ENCODE measurements at regions not wholly inside any gene's neighbourhood (a gene's known extent, or its start where the extent isn't known, plus 50 kb on each side); places are given as distances from the start of the nearest gene placed in this dataset.

DNA sequence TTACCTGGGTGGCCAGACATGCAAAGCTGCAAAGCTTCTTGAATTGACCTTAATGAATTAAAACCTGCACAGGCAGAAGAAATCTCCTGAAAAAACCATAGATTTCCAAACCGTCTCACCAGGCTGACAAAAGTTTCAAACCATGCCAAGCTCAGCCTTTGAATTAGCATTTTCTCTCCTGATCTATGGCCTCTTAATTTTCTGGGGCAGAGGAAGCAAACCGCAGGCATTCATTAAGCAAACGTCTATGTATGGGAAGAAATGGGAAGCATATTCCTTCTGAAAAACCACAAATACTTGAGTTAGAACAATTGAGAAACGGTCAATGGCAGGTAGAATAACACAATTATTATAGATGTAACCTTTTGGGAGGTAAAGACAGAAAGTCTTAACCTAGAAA, 500.2 kb upstream of the NR2F2 start:
- H3K27ac ChIP-seq = no peak overlapping the region
- H3K27me3 ChIP-seq = no peaks in the 10 kb centered on the region
- H3K4me3 ChIP-seq = no peak overlapping the region
- DNase-seq = no peak
- TF ChIP-seq, protein P1, sequence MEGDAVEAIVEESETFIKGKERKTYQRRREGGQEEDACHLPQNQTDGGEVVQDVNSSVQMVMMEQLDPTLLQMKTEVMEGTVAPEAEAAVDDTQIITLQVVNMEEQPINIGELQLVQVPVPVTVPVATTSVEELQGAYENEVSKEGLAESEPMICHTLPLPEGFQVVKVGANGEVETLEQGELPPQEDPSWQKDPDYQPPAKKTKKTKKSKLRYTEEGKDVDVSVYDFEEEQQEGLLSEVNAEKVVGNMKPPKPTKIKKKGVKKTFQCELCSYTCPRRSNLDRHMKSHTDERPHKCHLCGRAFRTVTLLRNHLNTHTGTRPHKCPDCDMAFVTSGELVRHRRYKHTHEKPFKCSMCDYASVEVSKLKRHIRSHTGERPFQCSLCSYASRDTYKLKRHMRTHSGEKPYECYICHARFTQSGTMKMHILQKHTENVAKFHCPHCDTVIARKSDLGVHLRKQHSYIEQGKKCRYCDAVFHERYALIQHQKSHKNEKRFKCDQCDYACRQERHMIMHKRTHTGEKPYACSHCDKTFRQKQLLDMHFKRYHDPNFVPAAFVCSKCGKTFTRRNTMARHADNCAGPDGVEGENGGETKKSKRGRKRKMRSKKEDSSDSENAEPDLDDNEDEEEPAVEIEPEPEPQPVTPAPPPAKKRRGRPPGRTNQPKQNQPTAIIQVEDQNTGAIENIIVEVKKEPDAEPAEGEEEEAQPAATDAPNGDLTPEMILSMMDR (IDR thresholded peaks at IDR 0.05) = no peak
- TF ChIP-seq POLR2A (IDR thresholded peaks at IDR 0.05) = no peak
- no peaks in the 10 kb centered on the region for H3K9me3 ChIP-seq
- intact Hi-C loops (cut with DNase I; ENCODE audit: low total_unique reads) = no loop called here
- H3K36me3 ChIP-seq = no peaks in the 10 kb centered on the region
- no peaks in the 10 kb centered on the region for H3K4me1 ChIP-seq

DNA sequence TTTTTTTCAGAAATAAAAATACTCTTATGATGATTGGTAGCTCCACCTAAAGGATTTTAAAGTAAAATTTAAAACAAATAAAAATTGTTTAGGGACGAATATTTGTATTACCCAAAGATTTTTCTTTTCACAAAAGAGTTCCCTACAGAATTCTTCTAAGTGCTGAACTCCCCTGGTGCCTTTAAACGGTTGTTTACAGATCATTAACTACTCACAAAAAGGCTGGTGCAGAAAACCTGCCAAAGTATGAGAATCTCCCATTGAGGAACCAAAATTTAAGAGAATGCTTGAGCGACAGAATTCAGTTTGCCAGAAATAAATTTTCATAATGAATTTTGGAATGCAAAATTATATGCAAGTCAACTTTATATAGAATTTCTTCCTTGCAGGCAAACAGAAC, 497.8 kb upstream of the NR2F2 start:
- Histone ChIP-seq H3K27ac (no peak overlapping the region), H3K36me3 (no peaks in the 10 kb centered on the region), H3K27me3 (no peaks in the 10 kb centered on the region), H3K4me1 (no peaks in the 10 kb centered on the region), H3K4me3 (no peak overlapping the region), H3K9me3 (no peaks in the 10 kb centered on the region)
- intact Hi-C loops (cut with DNase I; ENCODE audit: low total_unique reads) = no loop called here
- DNase-seq = no peak
- TF ChIP-seq, protein P1 (IDR thresholded peaks at IDR 0.05) = no peak
- TF ChIP-seq POLR2A (IDR thresholded peaks at IDR 0.05) = no peak

DNA sequence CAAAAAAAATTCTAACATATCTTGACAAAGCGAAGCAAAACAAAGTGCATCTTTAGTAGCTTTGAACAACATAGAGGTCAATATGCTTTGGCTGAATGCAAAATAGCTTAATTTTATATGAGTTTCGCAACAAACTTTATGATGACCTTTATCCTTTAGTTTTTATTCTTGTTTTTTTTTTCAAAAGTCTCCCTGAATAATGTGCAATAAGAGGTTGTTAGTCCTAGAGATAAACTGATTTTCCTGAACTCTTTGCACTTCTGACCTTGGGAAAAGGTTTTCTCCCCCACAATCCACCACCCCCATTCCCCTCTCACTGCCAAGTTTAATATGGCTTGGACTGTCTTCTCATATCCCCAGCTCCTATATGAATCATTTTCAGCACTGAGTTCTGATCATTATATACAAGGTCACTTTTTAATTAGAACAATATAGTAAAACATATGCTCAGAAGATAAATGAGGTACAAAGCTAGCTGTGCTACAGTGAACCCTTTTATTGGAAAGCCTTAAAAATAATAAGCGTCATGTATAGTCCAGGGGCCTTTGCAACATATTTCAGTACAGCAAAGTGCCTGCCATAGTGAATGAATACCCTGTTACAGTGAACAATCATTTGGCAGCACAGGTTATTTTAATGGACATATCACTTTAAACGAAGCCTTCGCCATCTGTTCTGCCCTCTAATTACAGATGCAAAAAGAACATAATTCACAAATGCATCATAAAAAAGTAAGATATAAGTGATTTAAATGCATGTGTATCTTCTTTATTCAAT, 496.3 kb upstream of the NR2F2 start:
- no peak for TF ChIP-seq POLR2A (IDR thresholded peaks at IDR 0.05)
- TF ChIP-seq, protein P1 (IDR thresholded peaks at IDR 0.05) = no peak
- no peak overlapping the region for H3K4me3 ChIP-seq
- H3K27me3 ChIP-seq = no peaks in the 10 kb centered on the region
- H3K27ac ChIP-seq = no peak overlapping the region
- H3K36me3 ChIP-seq = no peaks in the 10 kb centered on the region
- DNase-seq = no peak
- intact Hi-C loops (cut with DNase I; ENCODE audit: low total_unique reads) = no loop called here
- no peaks in the 10 kb centered on the region for H3K9me3 ChIP-seq
- no peaks in the 10 kb centered on the region for H3K4me1 ChIP-seq

DNA sequence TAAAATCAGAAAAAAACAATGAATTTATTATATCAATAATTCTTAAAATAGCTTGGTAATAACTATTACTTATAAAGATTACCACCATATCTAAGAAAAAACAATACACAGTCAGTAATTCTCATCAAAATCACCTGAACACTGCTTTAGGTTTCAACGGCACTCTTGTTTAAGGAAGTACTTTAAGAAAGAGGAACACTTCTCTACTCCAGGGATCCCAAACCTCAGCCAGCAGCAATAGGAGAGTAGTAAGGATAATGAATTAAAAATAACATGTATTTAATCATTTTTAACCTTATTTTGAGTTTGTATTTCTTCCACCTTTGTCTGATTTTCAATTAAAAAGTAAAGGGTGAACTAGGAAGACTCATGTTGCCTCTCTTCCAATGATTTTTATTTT, 494.0 kb upstream of the NR2F2 start:
- Histone ChIP-seq H3K4me3 (no peak overlapping the region), H3K36me3 (no peaks in the 10 kb centered on the region), H3K27me3 (no peaks in the 10 kb centered on the region), H3K9me3 (no peaks in the 10 kb centered on the region), H3K4me1 (no peaks in the 10 kb centered on the region), H3K27ac (no peak overlapping the region)
- TF ChIP-seq POLR2A (IDR thresholded peaks at IDR 0.05) = no peak
- TF ChIP-seq, protein P1 (IDR thresholded peaks at IDR 0.05) = no peak
- no peak for DNase-seq
- intact Hi-C loops (cut with DNase I; ENCODE audit: low total_unique reads) = no loop called here

DNA sequence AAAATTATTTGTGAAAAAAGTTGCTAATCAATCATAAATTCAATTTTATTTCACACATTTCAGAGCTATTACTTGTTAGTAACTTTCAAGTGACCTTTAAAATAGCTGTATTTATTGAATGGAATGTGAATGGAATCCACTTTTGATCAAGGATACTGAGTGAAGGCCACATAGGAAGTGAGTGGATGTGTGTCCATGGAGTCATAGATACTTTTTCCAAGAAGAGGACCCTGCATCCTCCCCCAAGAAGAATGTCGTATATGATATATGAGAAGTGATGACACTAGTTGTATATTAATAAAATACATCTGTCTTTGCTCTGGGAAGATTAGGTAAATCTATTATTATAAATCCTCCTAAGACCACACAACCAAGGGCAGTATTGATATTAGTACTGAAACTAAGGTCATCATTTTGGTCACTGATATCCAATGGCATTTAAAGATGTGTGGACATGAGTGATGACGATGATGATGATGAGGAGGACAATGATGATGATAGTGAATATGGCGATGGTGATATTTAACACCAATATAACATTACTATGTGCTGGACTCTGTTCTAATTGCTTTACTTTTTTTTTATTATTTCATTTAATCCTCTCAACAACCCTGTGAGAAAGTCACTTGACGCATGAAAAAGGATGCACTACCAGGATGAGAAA, 493.0 kb upstream of the NR2F2 start:
- H3K36me3 ChIP-seq = no peaks in the 10 kb centered on the region
- TF ChIP-seq POLR2A (IDR thresholded peaks at IDR 0.05) = no peak
- TF ChIP-seq, protein P1 (IDR thresholded peaks at IDR 0.05) = no peak
- intact Hi-C loops (cut with DNase I; ENCODE audit: low total_unique reads) = no loop called here
- H3K9me3 ChIP-seq = no peaks in the 10 kb centered on the region
- H3K27ac ChIP-seq = no peak overlapping the region
- H3K27me3 ChIP-seq = no peaks in the 10 kb centered on the region
- H3K4me1 ChIP-seq = no peaks in the 10 kb centered on the region
- no peak for DNase-seq
- H3K4me3 ChIP-seq = no peak overlapping the region

Measured in uterus (tissue), 3 donors.